ENCODE measurements at regions not wholly inside any gene's neighbourhood (a gene's known extent, or its start where the extent isn't known, plus 50 kb on each side); places are given as distances from the start of the nearest gene placed in this dataset.
"Not testable (repeated sequence)": the region's sequence is repeated elsewhere in the genome, so short reads cannot be mapped to it uniquely, and the experiment has no call there.

DNA sequence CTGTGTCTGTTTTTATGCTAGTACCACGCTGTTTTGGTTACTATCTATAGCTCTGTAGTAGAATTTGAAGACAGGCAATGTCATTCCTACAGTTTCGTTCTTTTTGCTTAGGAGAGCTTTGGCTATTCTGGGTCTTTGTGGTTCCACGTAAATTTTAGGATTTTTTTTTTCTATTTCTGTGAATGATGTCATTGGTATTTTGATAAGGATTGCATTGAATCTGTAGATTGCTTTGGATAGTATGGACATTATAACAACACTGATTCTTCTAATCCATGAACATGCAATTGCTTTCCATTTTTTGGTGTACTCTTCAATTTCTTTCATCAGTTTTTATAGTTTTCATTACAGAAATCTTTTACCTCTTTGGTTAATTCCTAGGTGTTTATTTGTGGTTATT is 345.2 kb downstream of the TMEM121 start:
- DNase-seq (ENCODE audit: low read depth in 2 of 2): no peak

DNA sequence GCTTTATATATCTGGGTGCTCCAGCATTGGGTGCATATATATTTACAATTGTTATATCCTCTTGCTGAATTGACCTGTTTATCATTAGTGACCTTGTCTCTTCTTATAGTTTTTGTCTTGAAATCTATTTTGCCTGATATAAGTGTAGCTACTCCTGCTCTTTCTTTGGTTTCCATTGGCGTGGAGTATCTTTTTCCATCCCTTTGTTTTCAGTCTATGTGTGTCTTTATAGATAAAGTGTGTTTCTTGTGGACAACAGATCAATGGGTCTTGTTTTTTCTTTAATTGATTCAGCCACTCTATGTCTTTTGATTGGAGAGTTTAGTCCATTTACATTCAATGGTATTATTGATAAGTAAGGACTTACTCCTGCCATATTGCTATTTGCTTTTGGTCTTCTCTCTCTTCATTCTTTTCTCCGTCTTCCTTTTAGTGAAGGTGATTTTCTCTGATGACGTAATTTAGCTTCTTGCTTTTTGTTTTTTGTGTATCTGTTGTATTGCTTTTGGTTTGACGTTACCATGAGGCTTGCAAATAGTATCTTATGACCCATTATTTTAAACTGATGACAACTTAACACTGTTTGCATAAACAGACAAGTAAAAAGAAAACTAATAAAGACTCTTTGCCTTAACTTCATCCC is 347.6 kb downstream of the TMEM121 start:
- no peak for DNase-seq (ENCODE audit: low read depth in 2 of 2)

DNA sequence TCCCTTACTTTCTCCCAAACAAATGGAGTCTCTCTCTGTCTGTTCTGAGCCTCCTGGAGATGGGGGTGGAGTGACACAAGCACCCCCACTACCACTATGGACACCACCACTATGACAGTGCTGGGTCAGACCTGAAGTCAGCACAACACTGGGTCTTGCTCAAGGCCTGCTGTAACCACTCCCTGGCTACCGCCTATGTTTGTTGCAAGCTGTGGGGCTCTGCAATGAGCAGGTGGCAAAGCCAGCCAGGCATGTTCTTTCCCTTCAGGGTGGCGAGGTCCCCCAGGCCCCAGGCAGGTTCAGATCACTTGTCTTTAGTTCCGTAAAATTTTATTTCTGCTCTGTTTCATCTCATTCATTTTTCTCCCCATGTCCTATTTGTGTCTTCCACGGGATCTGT is 349.8 kb downstream of the TMEM121 start:
- DNase-seq (ENCODE audit: low read depth in 2 of 2): no peak

DNA sequence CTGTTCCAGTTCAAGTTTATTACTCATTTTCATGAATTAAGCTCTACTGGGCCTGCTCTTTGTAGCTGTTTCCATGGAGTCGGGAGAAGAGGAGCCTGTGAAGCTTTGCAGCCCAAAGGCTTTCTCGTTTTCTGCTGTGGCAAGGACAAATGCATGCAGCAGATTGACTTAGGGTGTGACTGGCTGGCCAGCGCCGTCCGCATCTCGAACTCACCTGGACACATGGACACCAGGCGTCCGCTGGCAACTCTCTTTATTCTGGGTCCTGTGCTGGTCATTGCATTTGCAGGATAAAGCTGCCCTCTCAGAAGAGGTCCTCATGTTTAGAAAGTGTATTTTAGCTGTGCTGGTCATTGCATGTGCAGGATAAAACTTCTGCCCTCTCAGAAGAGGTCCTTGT is 350.4 kb downstream of the TMEM121 start:
- no peak for DNase-seq (ENCODE audit: low read depth in 2 of 2)

DNA sequence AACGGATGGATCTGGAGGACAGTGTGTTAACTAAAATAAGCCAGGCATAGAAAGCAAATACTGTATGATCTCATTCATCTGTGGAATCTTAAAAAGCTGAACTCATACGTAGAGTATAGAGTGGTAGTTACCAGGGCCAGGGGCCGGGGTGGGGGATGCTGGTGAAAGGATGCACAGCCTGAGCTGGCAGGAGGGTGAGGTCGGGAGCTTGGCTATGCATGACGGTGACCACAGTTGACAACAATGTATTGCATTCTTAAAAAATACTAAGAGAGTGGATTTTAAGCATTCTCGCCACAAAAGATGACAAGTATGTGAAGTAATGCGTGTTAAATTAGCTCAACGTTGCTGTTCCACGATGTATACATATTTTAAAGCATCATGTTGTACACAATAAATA is 351.3 kb downstream of the TMEM121 start:
- DNase-seq (ENCODE audit: low read depth in 2 of 2): no peak

DNA sequence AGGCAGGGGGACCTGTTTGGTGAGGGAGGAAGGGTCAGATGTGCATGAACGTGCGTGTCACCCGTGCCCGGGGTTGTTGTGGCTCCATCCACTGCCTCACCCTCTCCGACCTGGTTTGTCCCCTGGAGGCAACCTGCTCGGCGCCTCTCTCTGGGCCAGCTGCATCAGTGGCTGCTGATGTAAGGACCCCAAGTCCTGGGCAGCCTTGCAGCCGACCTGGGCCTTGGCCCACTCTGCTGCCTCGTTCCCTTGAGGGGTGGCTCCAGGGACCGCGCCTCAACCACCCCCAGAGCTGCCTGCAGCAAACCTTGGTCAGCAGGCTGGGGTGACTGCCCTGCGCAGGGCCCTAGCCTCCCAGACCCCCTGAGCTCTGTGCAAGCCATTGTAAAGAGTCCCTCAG is 351.7 kb downstream of the TMEM121 start:
- DNase-seq (ENCODE audit: low read depth in 2 of 2): no peak

- DNase-seq (ENCODE audit: low read depth in 2 of 2): no peak
Observed at GRCh38 chr14:105878554-105878953, 352.2 kb downstream of the TMEM121 start.

DNA sequence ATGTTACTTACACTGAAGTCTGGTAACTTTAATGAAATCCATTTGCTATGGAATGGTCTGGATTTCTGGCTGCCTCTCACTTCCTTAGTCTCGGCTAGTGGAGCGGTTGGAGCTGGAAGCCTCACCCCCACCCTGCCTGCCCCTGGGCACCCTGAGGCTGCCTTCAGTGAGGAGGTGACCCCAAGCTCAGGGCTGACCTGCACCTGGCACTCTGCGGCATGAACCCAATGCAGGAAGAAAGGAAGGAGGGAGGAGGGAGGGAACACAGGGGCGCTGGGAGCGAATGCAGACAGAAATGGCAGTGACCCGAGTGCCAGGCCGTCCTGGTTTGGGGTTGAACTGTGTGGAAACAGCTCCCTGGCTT is 353.1 kb downstream of the TMEM121 start:
- DNase-seq (ENCODE audit: low read depth in 2 of 2): no peak

- DNase-seq (ENCODE audit: low read depth in 2 of 2): no peak
Observed at GRCh38 chr14:105879867-105880561, 353.6 kb downstream of the TMEM121 start.

- no peak for DNase-seq (ENCODE audit: low read depth in 2 of 2)
Observed at GRCh38 chr14:105880616-105881015, 354.2 kb downstream of the TMEM121 start.

DNA sequence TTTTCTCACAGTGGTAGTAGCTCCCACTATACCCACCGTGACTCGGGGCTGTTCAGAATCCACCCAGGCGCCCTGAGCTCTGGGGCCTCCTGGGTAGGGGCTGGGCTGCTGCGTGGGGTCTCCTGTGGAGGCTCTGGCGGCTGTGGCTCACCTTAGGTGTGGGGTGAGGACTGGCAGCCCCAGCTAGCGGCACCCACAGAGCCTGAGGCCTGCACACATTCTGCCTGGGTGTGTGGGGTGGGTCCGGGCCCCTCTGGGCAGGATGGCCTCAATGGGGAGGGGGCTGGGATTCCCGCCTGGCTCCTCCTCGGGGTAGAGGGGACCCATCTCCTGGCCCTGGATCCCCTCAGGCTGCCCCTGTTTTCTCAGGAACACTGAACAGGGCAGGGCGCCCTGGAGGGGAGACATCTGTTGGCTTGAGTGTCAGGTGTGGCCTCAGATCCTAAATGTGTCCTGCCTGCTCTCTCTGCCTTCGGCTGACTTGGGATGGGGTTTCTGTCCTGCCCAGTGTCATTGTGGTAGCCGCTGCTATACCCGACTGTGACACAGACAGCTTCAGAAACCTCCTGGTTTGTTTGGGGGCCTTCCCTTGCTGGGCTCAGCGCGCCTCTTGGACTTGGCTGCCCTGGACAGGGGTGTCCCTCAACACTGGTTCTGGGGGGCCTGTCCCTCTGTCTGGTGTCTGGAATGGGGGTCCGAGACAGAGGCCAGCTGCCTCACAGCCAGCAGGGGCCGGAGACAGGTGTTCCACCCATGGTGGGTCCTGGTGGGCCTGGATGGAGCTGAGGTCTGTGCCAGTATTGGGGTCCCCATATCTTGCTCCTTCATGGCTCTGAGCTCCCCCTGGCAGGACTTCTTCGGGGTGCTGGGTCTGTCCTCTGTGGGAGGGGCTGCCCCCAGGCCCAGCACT is 354.9 kb downstream of the TMEM121 start:
- DNase-seq (ENCODE audit: low read depth in 2 of 2): no peak

GRCh38 chr14:105882011-105882410 is 355.6 kb downstream of the TMEM121 start:
- DNase-seq (ENCODE audit: low read depth in 2 of 2): not testable (repeated sequence)

DNA sequence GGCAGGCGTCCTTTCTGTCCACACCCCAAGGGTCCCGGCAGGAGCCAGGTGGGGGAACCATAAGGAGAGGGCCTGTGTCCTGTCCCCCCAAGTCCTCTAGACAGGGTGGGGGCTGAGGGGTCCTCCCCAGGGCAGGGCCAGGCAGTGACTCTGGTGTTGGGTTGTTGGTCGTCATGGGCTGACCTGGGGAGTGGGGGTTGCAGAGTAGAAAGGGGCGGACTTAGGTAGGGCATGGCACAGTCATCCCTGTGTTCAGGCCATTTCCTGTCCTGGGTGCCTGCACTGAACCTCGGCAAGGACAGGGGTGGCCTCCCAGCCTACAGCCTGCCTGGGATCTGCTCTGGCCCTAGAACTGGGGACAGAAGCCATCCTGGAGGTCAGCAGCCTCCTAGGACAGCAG is 356.2 kb downstream of the TMEM121 start:
- no peak for DNase-seq (ENCODE audit: low read depth in 2 of 2)

GRCh38 chr14:105883066-105884005 is 357.0 kb downstream of the TMEM121 start:
- no peak for DNase-seq (ENCODE audit: low read depth in 2 of 2)

- not testable (repeated sequence) for DNase-seq (ENCODE audit: low read depth in 2 of 2)
Observed at GRCh38 chr14:105884192-105884807, 357.9 kb downstream of the TMEM121 start.

- DNase-seq (ENCODE audit: low read depth in 2 of 2): no peak
Observed at GRCh38 chr14:105884808-105885281, 358.5 kb downstream of the TMEM121 start.

DNA sequence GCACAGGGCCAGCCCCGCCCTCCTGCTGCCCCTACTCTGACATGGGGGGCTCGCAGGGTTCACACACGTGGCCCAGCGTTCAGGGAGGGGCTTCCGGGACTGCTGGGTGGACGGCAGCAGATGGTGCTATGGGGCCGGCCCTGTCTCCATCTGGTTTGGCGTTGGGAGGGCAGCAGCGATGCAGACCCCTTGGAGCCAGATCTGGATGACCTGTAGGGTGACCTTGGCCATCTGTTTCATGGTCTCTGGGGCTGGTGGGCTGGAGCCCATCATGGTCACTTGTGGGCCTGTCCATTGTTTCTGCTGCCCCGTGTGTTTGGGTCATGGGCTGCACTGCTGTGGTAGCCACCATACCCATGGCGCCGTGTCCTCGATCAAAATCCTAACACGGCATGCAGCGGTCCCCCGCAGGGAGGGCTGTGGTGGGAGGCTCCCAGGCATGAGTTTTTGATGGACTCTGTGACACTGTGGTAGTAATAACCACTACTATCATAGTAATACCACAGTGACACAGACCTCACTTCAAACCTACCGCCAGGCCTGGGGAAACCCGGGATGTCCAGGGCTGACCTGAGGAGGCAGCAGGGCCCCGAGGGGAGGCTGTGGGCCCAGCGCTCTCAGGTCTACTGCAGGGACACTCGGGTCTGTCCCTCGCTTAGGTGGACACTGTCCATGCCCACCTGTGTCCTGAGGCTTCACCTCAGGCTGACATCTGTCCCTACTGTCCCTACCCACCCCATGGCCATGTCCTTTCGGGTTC is 359.4 kb downstream of the TMEM121 start:
- no peak for DNase-seq (ENCODE audit: low read depth in 2 of 2)

DNA sequence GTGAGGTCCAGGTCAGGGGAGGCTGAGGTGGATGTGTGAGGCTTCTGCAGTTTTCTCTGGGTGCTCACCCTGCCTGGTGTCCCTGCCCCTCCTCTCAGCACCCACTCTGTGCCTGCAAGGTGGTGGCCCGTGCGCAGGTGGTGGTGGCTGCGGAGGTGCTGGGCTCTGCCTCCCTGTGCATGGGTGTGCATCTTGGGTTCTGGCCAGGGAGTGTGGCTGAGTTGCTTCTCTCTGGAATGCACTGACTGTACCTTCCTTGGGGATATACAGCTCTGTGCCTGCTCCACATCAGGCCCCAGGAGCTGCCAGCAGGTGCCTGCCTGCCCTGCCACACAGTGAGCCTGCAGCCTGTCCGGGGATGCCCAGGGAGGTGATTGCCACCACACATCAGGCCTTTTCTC is 360.4 kb downstream of the TMEM121 start:
- DNase-seq (ENCODE audit: low read depth in 2 of 2): not testable (repeated sequence)

GRCh38 chr14:105887692-105888091 is 361.3 kb downstream of the TMEM121 start:
- DNase-seq (ENCODE audit: low read depth in 2 of 2): no peak

GRCh38 chr14:105888151-105888550 is 361.8 kb downstream of the TMEM121 start:
- no peak for DNase-seq (ENCODE audit: low read depth in 2 of 2)
